Activated T-cell treated with anti-CD3 and anti-CD28 coated beads, Interleukin-2, amount 50 U/mL, for 72 hours (primary cell): ENCODE measurements at regions not wholly inside any gene's neighbourhood (a gene's known extent, or its start where the extent isn't known, plus 50 kb on each side); places are given as distances from the start of the nearest gene placed in this dataset.

Source experiments
- ATAC-seq, 2 donors: fragments of 150-1000 bp; cut with Tn5 transposase; replicated peaks in 1 of 2; 2 replicates each; pipeline ENCODE4 v1.10.0; 2021; ENCODE audit warnings: moderate library complexity in 2 of 2, mild to moderate bottlenecking in 1 of 2
- DNase-seq, 2 donors: peaks; one replicate each; pipeline ENCODE4 v3.0.0; 2021 to 2022; ENCODE audit warnings: mixed read lengths in 1 of 2
- H3K27ac Mint-ChIP-seq: one replicate; pipeline ENCODE4 v1.8.0; 2022; ENCODE audit warnings: mild to moderate bottlenecking, moderate library complexity, mixed read lengths
- H3K27me3 Mint-ChIP-seq: one replicate; pipeline ENCODE4 v1.8.0; 2022; ENCODE audit warnings: low read depth, mixed read lengths
- H3K36me3 Mint-ChIP-seq, 2 donors: one replicate each; pipeline ENCODE4 v1.8.0; 2022; ENCODE audit warnings: mixed read lengths in 2 of 2, mild to moderate bottlenecking in 1 of 2; ENCODE audit not compliant: insufficient read depth in 2 of 2
- H3K4me1 Mint-ChIP-seq: one replicate; pipeline ENCODE4 v1.8.0; 2022; ENCODE audit warnings: low read depth, mixed read lengths
- H3K4me3 Mint-ChIP-seq, 2 donors: one replicate each; pipeline ENCODE4 v1.8.0; 2022; ENCODE audit warnings: mild to moderate bottlenecking in 2 of 2, mixed read lengths in 2 of 2, moderate library complexity in 2 of 2
- H3K9me3 Mint-ChIP-seq, 2 donors: one replicate each; pipeline ENCODE4 v1.8.0; 2022; ENCODE audit warnings: mixed read lengths in 2 of 2

- H3K4me3 Mint-ChIP-seq, result no peak overlapping the region
- DNase-seq (no peak), ATAC-seq (no peak)
- H3K27ac Mint-ChIP-seq, result no peak overlapping the region
- H3K36me3 Mint-ChIP-seq, result no peaks in the 10 kb centered on the region
- H3K4me1 Mint-ChIP-seq, result peaks cover 9% of the 10 kb centered on the region
- H3K9me3 Mint-ChIP-seq, result peaks cover 0 to 4% of the 10 kb centered on the region in 2 donors
- peaks cover 15% of the 10 kb centered on the region for H3K27me3 Mint-ChIP-seq
Observed at GRCh38 chr16:73737637-73738036, 559.0 kb upstream of the PSMD7 start.

- Mint-ChIP-seq H3K27me3 (peaks cover 15% of the 10 kb centered on the region), H3K4me1 (peaks cover 9% of the 10 kb centered on the region), H3K27ac (no peak overlapping the region), H3K9me3 (peaks cover 0 to 4% of the 10 kb centered on the region in 2 donors), H3K36me3 (no peaks in the 10 kb centered on the region), H3K4me3 (no peak overlapping the region)
- DNase-seq (no peak), ATAC-seq (no peak)
Observed at GRCh38 chr16:73735954-73736353, 560.7 kb upstream of the PSMD7 start.

GRCh38 chr16:73735018-73735417 lies 561.6 kb upstream of the PSMD7 start:
- DNase-seq (peak; percentile 11 to 16), ATAC-seq (peak; percentile 87 to 98)
- H3K4me1 Mint-ChIP-seq, result peaks cover 9% of the 10 kb centered on the region
- H3K27ac Mint-ChIP-seq, result no peak overlapping the region
- H3K36me3 Mint-ChIP-seq, result no peaks in the 10 kb centered on the region
- peaks cover 15% of the 10 kb centered on the region for H3K27me3 Mint-ChIP-seq
- H3K9me3 Mint-ChIP-seq, result peaks cover 0 to 2% of the 10 kb centered on the region in 2 donors
- no peak overlapping the region for H3K4me3 Mint-ChIP-seq

- no peaks in the 10 kb centered on the region for H3K36me3 Mint-ChIP-seq
- H3K4me1 Mint-ChIP-seq, result peaks cover 9% of the 10 kb centered on the region
Observed at GRCh38 chr16:73732681-73733080, 563.9 kb upstream of the PSMD7 start.

GRCh38 chr16:73732143-73732542 lies 564.5 kb upstream of the PSMD7 start:
- peaks cover 9% of the 10 kb centered on the region for H3K27me3 Mint-ChIP-seq
- DNase-seq (no peak), ATAC-seq (no peak)
- no peak overlapping the region for H3K27ac Mint-ChIP-seq
- H3K4me3 Mint-ChIP-seq, result no peak overlapping the region
- peaks cover 9% of the 10 kb centered on the region for H3K4me1 Mint-ChIP-seq
- H3K36me3 Mint-ChIP-seq, result no peaks in the 10 kb centered on the region
- peaks cover 3 to 5% of the 10 kb centered on the region in 2 donors for H3K9me3 Mint-ChIP-seq

More at GRCh38 chr16:73732681-73733080, 563.9 kb upstream of the PSMD7 start:
- no peak for ATAC-seq
- peaks cover 2 to 3% of the 10 kb centered on the region in 2 donors for H3K9me3 Mint-ChIP-seq
- DNase-seq, result no peak
- H3K27ac Mint-ChIP-seq, result no peak overlapping the region
- peaks cover 9% of the 10 kb centered on the region for H3K27me3 Mint-ChIP-seq
- H3K4me3 Mint-ChIP-seq, result no peak overlapping the region

GRCh38 chr16:73730481-73731090 lies 566.0 kb upstream of the PSMD7 start:
- Mint-ChIP-seq H3K27me3 (no peaks in the 10 kb centered on the region), H3K27ac (no peak overlapping the region), H3K4me3 (no peak overlapping the region), H3K9me3 (peaks cover 3 to 5% of the 10 kb centered on the region in 2 donors), H3K4me1 (peaks cover 4% of the 10 kb centered on the region), H3K36me3 (no peaks in the 10 kb centered on the region)
- no peak for DNase-seq
- ATAC-seq, result no peak

GRCh38 chr16:73725156-73725555 lies 571.5 kb upstream of the PSMD7 start:
- Mint-ChIP-seq H3K27ac (no peak overlapping the region), H3K4me1 (no peaks in the 10 kb centered on the region), H3K36me3 (no peaks in the 10 kb centered on the region), H3K27me3 (no peaks in the 10 kb centered on the region), H3K9me3 (peaks cover 3 to 7% of the 10 kb centered on the region in 2 donors), H3K4me3 (no peak overlapping the region)
- ATAC-seq (no peak), DNase-seq (no peak)

GRCh38 chr16:73724503-73724902 lies 572.1 kb upstream of the PSMD7 start:
- no peak overlapping the region for H3K27ac Mint-ChIP-seq
- DNase-seq (no peak), ATAC-seq (no peak)
- no peaks in the 10 kb centered on the region for H3K27me3 Mint-ChIP-seq
- no peak overlapping the region for H3K4me3 Mint-ChIP-seq
- H3K4me1 Mint-ChIP-seq, result no peaks in the 10 kb centered on the region
- H3K9me3 Mint-ChIP-seq, result peaks cover 3 to 5% of the 10 kb centered on the region in 2 donors
- no peaks in the 10 kb centered on the region for H3K36me3 Mint-ChIP-seq

- no peaks in the 10 kb centered on the region for H3K27me3 Mint-ChIP-seq
- no peaks in the 10 kb centered on the region for H3K36me3 Mint-ChIP-seq
- no peak overlapping the region for H3K4me3 Mint-ChIP-seq
- H3K4me1 Mint-ChIP-seq, result no peaks in the 10 kb centered on the region
- no peak for ATAC-seq
- no peak overlapping the region for H3K27ac Mint-ChIP-seq
- DNase-seq, result no peak
- peaks cover 3 to 6% of the 10 kb centered on the region in 2 donors for H3K9me3 Mint-ChIP-seq
Observed at GRCh38 chr16:73717266-73717974, 579.2 kb upstream of the PSMD7 start.

- no peak overlapping the region for H3K4me3 Mint-ChIP-seq
- no peaks in the 10 kb centered on the region for H3K27me3 Mint-ChIP-seq
- peaks cover 3 to 6% of the 10 kb centered on the region in 2 donors for H3K9me3 Mint-ChIP-seq
- ATAC-seq, result no peak
- H3K27ac Mint-ChIP-seq, result no peak overlapping the region
- no peaks in the 10 kb centered on the region for H3K36me3 Mint-ChIP-seq
- DNase-seq, result no peak
- no peaks in the 10 kb centered on the region for H3K4me1 Mint-ChIP-seq
Observed at GRCh38 chr16:73714976-73715375, 581.6 kb upstream of the PSMD7 start.

GRCh38 chr16:73713778-73714495 lies 582.7 kb upstream of the PSMD7 start:
- no peak for ATAC-seq
- peak in 1 of 2 donors; percentile 6 for DNase-seq
- Mint-ChIP-seq H3K27ac (no peak overlapping the region), H3K27me3 (no peaks in the 10 kb centered on the region), H3K9me3 (peaks cover 3 to 6% of the 10 kb centered on the region in 2 donors), H3K4me1 (no peaks in the 10 kb centered on the region), H3K4me3 (no peak overlapping the region), H3K36me3 (no peaks in the 10 kb centered on the region)

- no peak for DNase-seq
- no peaks in the 10 kb centered on the region for H3K27me3 Mint-ChIP-seq
- H3K9me3 Mint-ChIP-seq, result peaks cover 3 to 6% of the 10 kb centered on the region in 2 donors
Observed at GRCh38 chr16:73713251-73713650, 583.4 kb upstream of the PSMD7 start.

GRCh38 chr16:73711406-73712080 lies 585.1 kb upstream of the PSMD7 start:
- H3K36me3 Mint-ChIP-seq, result no peaks in the 10 kb centered on the region
- peaks cover 3 to 6% of the 10 kb centered on the region in 2 donors for H3K9me3 Mint-ChIP-seq
- H3K27me3 Mint-ChIP-seq, result no peaks in the 10 kb centered on the region
- no peak overlapping the region for H3K4me3 Mint-ChIP-seq
- DNase-seq, result no peak
- H3K27ac Mint-ChIP-seq, result no peak overlapping the region
- H3K4me1 Mint-ChIP-seq, result no peaks in the 10 kb centered on the region
- ATAC-seq, result no peak

More at GRCh38 chr16:73713251-73713650, 583.4 kb upstream of the PSMD7 start:
- H3K36me3 Mint-ChIP-seq, result no peaks in the 10 kb centered on the region
- no peak for ATAC-seq
- H3K27ac Mint-ChIP-seq, result no peak overlapping the region
- no peaks in the 10 kb centered on the region for H3K4me1 Mint-ChIP-seq
- H3K4me3 Mint-ChIP-seq, result no peak overlapping the region
